Gastroesophageal sphincter (tissue), 3 donors: ENCODE measurements at regions not wholly inside any gene's neighbourhood (a gene's known extent, or its start where the extent isn't known, plus 50 kb on each side); places are given as distances from the start of the nearest gene placed in this dataset.

Experiments
- EP300 ChIP-seq: sonication (generic); formaldehyde crosslinking; IDR thresholded peaks from one replicate; pipeline ENCODE4 v1.6.1; 2017; ENCODE audit warnings: antibody characterized with exemption, mild to moderate bottlenecking
- POLR2A ChIP-seq, 2 donors: fragments of 450-650 bp; IDR thresholded peaks; one replicate each; pipeline ENCODE4 v1.6.1; 2017; ENCODE audit warnings: antibody characterized with exemption in 2 of 2, mild to moderate bottlenecking in 2 of 2, moderate library complexity in 1 of 2
- POLR2AphosphoS5 ChIP-seq: sonication (generic); formaldehyde crosslinking; IDR thresholded peaks from one replicate; pipeline ENCODE4 v1.6.1; 2017; ENCODE audit warnings: antibody characterized with exemption
- TF ChIP-seq, protein P1 (sequence below), 4 experiments: fragments of 200-600 bp in 2 of 4; fragments of 450-650 bp in 2 of 4; sonication (generic) in 1 of 4; IDR thresholded peaks; one replicate each; pipeline ENCODE4 v1.5.1; 2017 to 2019; ENCODE audit warnings: antibody characterized with exemption in 4 of 4, mild to moderate bottlenecking in 2 of 4, moderate library complexity in 2 of 4

DNA sequence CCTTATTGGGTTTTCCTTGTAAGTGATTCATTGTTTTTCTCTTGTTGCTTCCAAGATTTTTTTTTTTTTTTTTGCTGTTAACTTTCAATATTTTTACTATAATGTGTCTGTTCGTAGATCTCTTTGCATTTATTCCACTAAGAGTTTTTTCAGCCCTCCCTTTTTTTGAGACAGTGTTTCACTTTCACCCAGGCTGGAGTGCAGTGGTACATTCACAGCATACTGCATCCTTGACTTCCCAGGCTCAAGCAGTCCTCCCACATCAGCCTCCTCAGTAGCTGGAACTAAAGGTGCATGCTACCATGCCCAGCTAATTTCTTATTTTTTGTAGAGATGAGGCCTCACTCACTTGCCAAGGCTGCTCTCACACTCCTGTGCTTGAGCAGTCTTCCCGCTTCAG is 1282.0 kb upstream of the CNTN5 start:
- TF ChIP-seq POLR2A (IDR thresholded peaks at IDR 0.05) (no peak), EP300 (no peak), POLR2AphosphoS5 (no peak)
- TF ChIP-seq, protein P1, sequence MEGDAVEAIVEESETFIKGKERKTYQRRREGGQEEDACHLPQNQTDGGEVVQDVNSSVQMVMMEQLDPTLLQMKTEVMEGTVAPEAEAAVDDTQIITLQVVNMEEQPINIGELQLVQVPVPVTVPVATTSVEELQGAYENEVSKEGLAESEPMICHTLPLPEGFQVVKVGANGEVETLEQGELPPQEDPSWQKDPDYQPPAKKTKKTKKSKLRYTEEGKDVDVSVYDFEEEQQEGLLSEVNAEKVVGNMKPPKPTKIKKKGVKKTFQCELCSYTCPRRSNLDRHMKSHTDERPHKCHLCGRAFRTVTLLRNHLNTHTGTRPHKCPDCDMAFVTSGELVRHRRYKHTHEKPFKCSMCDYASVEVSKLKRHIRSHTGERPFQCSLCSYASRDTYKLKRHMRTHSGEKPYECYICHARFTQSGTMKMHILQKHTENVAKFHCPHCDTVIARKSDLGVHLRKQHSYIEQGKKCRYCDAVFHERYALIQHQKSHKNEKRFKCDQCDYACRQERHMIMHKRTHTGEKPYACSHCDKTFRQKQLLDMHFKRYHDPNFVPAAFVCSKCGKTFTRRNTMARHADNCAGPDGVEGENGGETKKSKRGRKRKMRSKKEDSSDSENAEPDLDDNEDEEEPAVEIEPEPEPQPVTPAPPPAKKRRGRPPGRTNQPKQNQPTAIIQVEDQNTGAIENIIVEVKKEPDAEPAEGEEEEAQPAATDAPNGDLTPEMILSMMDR (IDR thresholded peaks at IDR 0.05), result no peak
